HG03378 (cell line): ENCODE measurements at regions not wholly inside any gene's neighbourhood (a gene's known extent, or its start where the extent isn't known, plus 50 kb on each side); places are given as distances from the start of the nearest gene placed in this dataset.
"Not testable (repeated sequence)": the region's sequence is repeated elsewhere in the genome, so short reads cannot be mapped to it uniquely, and the experiment has no call there.

Experiments used
- ATAC-seq: cut with Tn5 transposase; IDR thresholded peaks from one replicate; pipeline ENCODE4 v1.9.1; 2021; ENCODE audit warnings: mild to moderate bottlenecking, moderate library complexity; ENCODE audit not compliant: unreplicated experiment

DNA sequence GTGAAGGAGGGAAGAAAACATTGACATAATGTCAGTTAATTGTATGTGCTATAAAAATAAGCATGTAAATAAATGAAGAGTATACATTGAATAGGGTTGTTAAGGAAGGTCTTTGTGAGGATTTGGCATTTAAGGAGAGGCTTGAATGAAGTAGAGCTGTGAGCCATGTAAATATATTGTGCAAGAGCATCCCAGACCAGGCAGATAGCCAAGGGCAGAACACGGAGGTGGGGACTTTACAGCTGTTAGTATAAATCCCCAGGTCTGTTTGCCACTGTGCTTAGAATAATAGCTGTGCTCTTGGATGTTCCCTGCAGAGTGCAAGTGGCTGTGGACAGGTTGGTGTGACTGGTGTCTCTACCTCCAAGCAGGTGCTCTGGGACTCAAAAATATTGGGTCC is 211.7 kb downstream of the LRRC70 start:
- ATAC-seq: no peak

DNA sequence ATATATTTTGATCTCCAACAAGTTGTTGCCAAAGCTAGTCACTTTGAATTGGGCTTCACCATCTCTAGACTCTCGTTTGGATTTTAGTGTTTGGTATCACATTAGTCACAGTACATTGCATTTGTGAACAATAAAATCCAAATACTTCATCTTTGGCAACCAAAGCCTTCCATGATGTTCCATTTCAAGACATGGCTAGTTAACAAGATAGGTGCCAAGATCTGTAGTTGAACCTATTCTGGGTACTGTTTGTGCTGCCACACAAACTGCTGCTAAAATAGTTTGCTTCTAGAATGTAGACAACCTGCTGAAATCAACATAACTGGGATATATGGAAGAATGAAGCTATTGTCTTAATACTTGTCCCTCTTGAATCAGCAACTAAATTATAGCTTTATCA is 207.5 kb downstream of the LRRC70 start:
- ATAC-seq: no peak

- no peak for ATAC-seq
Observed at GRCh38 chr5:62785588-62785987, 207.0 kb downstream of the LRRC70 start.

GRCh38 chr5:62783374-62784057 is 204.9 kb downstream of the LRRC70 start:
- no peak for ATAC-seq

- ATAC-seq: no peak
Observed at GRCh38 chr5:62780888-62781287, 202.3 kb downstream of the LRRC70 start.

DNA sequence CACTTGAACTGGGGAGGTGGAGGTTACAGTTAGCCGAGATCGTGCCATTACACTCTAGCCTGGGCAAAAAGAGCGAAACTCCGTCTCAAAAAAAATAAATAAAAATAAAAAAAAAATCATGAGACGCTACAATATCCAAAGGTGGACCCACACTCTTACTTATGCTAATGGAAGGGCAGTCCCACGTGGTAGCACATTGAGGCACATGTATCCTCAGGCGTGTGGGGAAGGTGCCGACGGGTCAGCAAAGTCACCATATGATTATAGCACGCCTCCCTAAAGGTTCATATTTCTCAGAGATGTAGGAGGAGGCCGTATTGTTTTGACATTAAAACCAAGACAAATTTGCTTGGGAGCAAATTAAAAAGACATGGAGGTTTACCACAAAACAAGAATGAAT is 201.6 kb downstream of the LRRC70 start:
- no peak for ATAC-seq

- no peak for ATAC-seq
Observed at GRCh38 chr5:62779010-62779422, 200.4 kb downstream of the LRRC70 start.

GRCh38 chr5:62778316-62779009 is 199.8 kb downstream of the LRRC70 start:
- no peak for ATAC-seq

DNA sequence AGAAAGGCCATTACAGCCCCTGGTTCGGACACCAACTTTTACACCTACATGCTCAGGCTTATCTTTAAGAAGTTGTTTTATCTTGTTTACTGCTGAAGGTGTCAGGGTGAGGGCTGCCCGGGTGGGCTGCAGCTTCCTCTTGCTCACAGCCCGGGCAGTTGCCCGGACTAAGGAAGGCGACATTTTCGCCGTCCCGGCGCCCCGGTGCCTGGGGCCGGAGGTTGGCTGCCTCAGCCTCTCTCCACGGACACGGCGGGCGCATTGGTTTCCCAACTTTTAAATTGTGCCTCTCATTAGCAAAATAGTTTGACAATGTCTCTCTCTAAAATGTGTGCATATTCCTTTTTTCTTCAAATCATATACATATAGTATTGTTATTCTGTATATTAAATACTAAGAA is 198.5 kb downstream of the LRRC70 start:
- not testable (repeated sequence) for ATAC-seq

GRCh38 chr5:62776592-62776991 is 198.0 kb downstream of the LRRC70 start:
- ATAC-seq: not testable (repeated sequence)

DNA sequence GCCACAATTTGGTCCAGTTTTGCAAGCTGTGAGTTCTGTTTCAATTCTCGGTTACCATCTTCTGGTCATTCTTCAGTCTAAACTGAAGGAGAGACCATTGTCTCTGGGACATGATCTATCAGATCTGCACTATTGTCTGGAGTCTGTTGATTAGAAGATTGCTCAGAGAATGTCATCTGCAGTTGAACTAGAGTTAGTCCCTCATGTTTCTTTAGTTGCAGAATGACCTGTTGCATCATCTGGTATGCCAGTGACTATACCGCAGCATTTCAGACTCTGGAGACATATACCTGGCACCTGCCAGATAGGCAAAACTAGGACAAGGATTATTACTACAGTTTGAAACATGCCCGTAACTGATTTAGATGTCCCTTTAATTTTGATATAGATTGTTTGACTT is 194.8 kb downstream of the LRRC70 start:
- no peak for ATAC-seq

GRCh38 chr5:62771341-62771740 is 192.7 kb downstream of the LRRC70 start:
- no peak for ATAC-seq

DNA sequence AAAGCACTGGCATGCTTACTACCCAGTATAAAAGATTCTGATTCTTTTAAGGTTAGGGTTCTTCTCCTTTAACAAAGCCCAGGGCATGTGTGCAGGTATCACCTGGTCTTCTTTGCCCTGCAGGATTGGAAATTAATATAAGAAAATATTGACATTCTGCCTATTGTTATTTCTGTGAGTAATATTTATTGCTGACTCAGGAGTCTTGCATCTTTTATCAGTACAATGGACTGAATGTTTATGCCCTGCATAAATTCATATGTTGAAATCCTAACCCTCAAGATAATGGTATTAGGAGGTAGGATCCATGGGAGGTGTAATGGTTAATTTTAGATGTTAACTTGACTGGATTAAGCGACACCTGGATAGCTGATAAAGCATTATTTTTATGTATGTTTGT is 189.0 kb downstream of the LRRC70 start:
- ATAC-seq: no peak

DNA sequence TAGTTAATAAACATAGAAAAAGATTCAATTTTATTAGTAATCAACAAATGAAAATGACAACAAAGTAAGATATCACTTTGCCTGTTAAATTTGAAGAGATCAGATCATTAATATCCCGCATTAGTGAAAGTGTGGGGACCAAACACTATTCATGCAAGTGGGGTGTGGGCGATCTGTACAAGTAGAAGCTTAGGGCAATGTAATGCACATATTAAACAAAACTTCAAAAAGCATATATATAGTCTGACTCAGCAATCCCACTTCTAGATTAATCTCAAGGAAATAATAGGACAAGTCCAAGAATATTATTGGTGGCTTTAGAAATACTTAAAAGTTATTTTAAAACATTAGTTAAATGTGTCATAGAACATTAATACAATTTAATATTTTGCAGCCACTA is 188.5 kb downstream of the LRRC70 start:
- ATAC-seq: no peak

DNA sequence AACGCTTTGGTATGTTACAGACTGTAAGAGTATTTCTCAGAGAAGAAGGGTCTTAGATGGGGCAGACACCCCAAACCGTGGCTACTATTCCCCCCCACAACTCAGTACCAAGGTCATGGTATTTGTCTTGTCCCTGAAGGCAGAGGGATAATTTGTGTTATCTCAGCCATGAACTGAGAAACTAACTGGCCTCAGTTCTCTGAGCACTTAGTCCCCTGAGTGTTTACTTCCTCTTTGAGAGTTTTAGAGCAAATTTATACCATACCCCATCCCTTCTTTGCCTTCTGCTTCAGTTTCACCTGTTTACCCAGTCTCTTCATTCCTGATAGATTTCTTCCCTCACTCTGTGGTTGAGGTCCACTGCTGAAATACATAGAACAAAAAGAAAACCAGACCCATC is 183.9 kb downstream of the LRRC70 start:
- no peak for ATAC-seq

GRCh38 chr5:62757686-62758085 is 179.1 kb downstream of the LRRC70 start:
- not testable (repeated sequence) for ATAC-seq

GRCh38 chr5:62752998-62753367 is 174.4 kb downstream of the LRRC70 start:
- not testable (repeated sequence) for ATAC-seq

GRCh38 chr5:62752056-62752997 is 173.7 kb downstream of the LRRC70 start:
- ATAC-seq: not testable (repeated sequence)

- ATAC-seq: no peak
Observed at GRCh38 chr5:62742207-62742606, 163.6 kb downstream of the LRRC70 start.

DNA sequence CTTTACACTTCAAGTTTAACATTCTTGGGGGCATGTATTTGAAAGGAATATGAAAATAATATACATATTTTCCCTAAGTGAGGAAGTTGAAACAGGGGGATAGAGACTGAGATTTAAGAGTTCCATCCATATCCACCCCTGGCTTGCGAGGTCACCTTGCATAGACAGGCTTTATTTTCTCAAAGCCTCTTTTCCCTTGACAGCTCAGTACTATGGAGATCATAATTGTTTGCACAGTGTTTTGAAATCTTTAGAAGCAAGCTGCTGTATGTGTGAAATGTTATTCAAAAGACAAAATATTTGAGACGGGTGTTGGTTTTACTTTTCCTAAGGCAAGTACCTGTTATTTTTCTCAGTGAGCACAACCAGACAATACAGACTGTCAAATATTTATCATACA is 163.1 kb downstream of the LRRC70 start:
- ATAC-seq: no peak

- no peak for ATAC-seq
Observed at GRCh38 chr5:62737766-62738165, 159.1 kb downstream of the LRRC70 start.
